SK-N-SH (cell line): ENCODE measurements at regions not wholly inside any gene's neighbourhood (a gene's known extent, or its start where the extent isn't known, plus 50 kb on each side); places are given as distances from the start of the nearest gene placed in this dataset.

Source experiments
- EP300 ChIP-seq, 2 experiments: IDR thresholded peaks; 2 replicates each; pipeline versions ENCODE4 v1.4.0 to v1.6.1; 2012; ENCODE audit warnings: borderline replicate concordance in 1 of 2, low read depth in 1 of 2, low read length in 1 of 2
- GABPA ChIP-seq: IDR thresholded peaks from 2 replicates; pipeline ENCODE4 v1.4.0; 2012; ENCODE audit warnings: low read depth, mild to moderate bottlenecking
- GATA2 ChIP-seq: sonication (generic); formaldehyde crosslinking; IDR thresholded peaks from 2 replicates; pipeline ENCODE4 v1.5.0; 2020; ENCODE audit warnings: mild to moderate bottlenecking, missing genetic modification reagents
- JUND ChIP-seq: IDR thresholded peaks from 2 replicates; pipeline ENCODE4 v1.4.0; 2012
- MXI1 ChIP-seq: IDR thresholded peaks from 2 replicates; pipeline ENCODE4 v1.6.1; 2012; ENCODE audit warnings: mild to moderate bottlenecking, low read depth, low read length, improper control_type of control experiment
- NRF1 ChIP-seq: IDR thresholded peaks from 2 replicates; pipeline ENCODE4 v1.6.1; 2012; ENCODE audit warnings: low read depth, mild to moderate bottlenecking, low read length
- POLR2AphosphoS5 ChIP-seq: IDR thresholded peaks from 2 replicates; pipeline ENCODE4 v1.6.1; 2012; ENCODE audit warnings: low read depth, low read length
- RCOR1 ChIP-seq: fragments of 150-350 bp; IDR thresholded peaks from 2 replicates; pipeline ENCODE4 v1.6.1; 2017; ENCODE audit warnings: antibody characterized with exemption, low read length
- SIN3A ChIP-seq: IDR thresholded peaks from 2 replicates; pipeline ENCODE4 v1.6.1; 2012; ENCODE audit warnings: low read depth, mild to moderate bottlenecking, low read length, moderate library complexity, borderline replicate concordance
- SMC3 ChIP-seq: IDR thresholded peaks from 2 replicates; pipeline ENCODE4 v1.6.1; 2012; ENCODE audit warnings: low read depth, low read length, improper control_type of control experiment
- TF ChIP-seq, protein P1 (sequence below): fragments of 200-600 bp; sonication (generic); IDR thresholded peaks from 2 replicates; pipeline ENCODE4 v1.6.1; 2017; ENCODE audit warnings: antibody characterized with exemption, mild to moderate bottlenecking, moderate library complexity
- TF ChIP-seq, protein P2 (sequence below): fragments of 150-350 bp; IDR thresholded peaks from 2 replicates; pipeline ENCODE4 v1.6.1; 2017; ENCODE audit warnings: antibody characterized with exemption, low read length, low read depth, borderline replicate concordance
- TF ChIP-seq, protein P3 (sequence below): IDR thresholded peaks from 2 replicates; pipeline ENCODE4 v1.6.1; 2012; ENCODE audit warnings: mild to moderate bottlenecking, low read depth, low read length, moderate library complexity

DNA sequence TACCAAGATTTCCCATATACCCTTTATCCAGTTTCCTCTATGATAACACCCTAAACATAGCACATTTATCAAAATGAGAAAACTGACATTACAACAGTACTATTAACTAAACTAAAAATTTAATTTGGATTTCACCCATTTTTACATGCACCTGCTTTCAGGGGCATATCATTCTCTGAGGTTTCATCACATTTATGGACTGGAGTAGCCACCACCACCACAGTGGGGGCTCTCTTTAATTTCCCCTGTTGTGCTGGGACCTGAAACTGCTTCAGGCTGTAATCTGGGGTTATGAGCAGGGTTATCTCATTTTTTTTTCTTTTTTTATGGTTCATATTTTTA is 637.9 kb upstream of the DPP6 start:
- TF ChIP-seq, protein P1, sequence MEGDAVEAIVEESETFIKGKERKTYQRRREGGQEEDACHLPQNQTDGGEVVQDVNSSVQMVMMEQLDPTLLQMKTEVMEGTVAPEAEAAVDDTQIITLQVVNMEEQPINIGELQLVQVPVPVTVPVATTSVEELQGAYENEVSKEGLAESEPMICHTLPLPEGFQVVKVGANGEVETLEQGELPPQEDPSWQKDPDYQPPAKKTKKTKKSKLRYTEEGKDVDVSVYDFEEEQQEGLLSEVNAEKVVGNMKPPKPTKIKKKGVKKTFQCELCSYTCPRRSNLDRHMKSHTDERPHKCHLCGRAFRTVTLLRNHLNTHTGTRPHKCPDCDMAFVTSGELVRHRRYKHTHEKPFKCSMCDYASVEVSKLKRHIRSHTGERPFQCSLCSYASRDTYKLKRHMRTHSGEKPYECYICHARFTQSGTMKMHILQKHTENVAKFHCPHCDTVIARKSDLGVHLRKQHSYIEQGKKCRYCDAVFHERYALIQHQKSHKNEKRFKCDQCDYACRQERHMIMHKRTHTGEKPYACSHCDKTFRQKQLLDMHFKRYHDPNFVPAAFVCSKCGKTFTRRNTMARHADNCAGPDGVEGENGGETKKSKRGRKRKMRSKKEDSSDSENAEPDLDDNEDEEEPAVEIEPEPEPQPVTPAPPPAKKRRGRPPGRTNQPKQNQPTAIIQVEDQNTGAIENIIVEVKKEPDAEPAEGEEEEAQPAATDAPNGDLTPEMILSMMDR, result no peak
- TF ChIP-seq EP300 (IDR thresholded peaks at IDR 0.05; ENCODE audit: borderline replicate concordance in 1 of 2, low read depth in 1 of 2, low read length in 1 of 2), result no peak
- TF ChIP-seq, protein P2, sequence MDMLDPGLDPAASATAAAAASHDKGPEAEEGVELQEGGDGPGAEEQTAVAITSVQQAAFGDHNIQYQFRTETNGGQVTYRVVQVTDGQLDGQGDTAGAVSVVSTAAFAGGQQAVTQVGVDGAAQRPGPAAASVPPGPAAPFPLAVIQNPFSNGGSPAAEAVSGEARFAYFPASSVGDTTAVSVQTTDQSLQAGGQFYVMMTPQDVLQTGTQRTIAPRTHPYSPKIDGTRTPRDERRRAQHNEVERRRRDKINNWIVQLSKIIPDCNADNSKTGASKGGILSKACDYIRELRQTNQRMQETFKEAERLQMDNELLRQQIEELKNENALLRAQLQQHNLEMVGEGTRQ, result no peak
- TF ChIP-seq, protein P3, sequence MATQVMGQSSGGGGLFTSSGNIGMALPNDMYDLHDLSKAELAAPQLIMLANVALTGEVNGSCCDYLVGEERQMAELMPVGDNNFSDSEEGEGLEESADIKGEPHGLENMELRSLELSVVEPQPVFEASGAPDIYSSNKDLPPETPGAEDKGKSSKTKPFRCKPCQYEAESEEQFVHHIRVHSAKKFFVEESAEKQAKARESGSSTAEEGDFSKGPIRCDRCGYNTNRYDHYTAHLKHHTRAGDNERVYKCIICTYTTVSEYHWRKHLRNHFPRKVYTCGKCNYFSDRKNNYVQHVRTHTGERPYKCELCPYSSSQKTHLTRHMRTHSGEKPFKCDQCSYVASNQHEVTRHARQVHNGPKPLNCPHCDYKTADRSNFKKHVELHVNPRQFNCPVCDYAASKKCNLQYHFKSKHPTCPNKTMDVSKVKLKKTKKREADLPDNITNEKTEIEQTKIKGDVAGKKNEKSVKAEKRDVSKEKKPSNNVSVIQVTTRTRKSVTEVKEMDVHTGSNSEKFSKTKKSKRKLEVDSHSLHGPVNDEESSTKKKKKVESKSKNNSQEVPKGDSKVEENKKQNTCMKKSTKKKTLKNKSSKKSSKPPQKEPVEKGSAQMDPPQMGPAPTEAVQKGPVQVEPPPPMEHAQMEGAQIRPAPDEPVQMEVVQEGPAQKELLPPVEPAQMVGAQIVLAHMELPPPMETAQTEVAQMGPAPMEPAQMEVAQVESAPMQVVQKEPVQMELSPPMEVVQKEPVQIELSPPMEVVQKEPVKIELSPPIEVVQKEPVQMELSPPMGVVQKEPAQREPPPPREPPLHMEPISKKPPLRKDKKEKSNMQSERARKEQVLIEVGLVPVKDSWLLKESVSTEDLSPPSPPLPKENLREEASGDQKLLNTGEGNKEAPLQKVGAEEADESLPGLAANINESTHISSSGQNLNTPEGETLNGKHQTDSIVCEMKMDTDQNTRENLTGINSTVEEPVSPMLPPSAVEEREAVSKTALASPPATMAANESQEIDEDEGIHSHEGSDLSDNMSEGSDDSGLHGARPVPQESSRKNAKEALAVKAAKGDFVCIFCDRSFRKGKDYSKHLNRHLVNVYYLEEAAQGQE, result no peak
- no peak for TF ChIP-seq POLR2AphosphoS5
- no peak for TF ChIP-seq SMC3
- TF ChIP-seq NRF1, result no peak
- no peak for TF ChIP-seq JUND
- TF ChIP-seq GABPA, result no peak
- no peak for TF ChIP-seq SIN3A
- no peak for TF ChIP-seq RCOR1
- no peak for TF ChIP-seq MXI1
- TF ChIP-seq GATA2 (CRISPR knock-in tag), result no peak
